Germinal center (tissue), 1 donor: ENCODE measurements at regions not wholly inside any gene's neighbourhood (a gene's known extent, or its start where the extent isn't known, plus 50 kb on each side); places are given as distances from the start of the nearest gene placed in this dataset.
A peak's percentile ranks its signal among the peaks of the same experiment; 100 is the strongest.
"Not testable (repeated sequence)": the region's sequence is repeated elsewhere in the genome, so short reads cannot be mapped to it uniquely, and the experiment has no call there.

Experiments used
- DNase-seq: peaks from one replicate; pipeline ENCODE4 v3.0.0; 2012; ENCODE audit warnings: mixed read lengths, low spot score

- peak; percentile 89 for DNase-seq
These were observed 334.4 kb downstream of the SRGAP2C start for GRCh38 chr1:121519042-121519755.

GRCh38 chr1:121519756-121520286 lies 335.0 kb downstream of the SRGAP2C start:
- not testable (repeated sequence) for DNase-seq

- no peak for DNase-seq
These were observed 337.4 kb downstream of the SRGAP2C start for GRCh38 chr1:121522061-121522759.

GRCh38 chr1:121523112-121523511 lies 338.3 kb downstream of the SRGAP2C start:
- not testable (repeated sequence) for DNase-seq

- no peak for DNase-seq
These were observed 340.6 kb downstream of the SRGAP2C start for GRCh38 chr1:121525355-121525754.

- not testable (repeated sequence) for DNase-seq
These were observed 344.2 kb downstream of the SRGAP2C start for GRCh38 chr1:121528958-121529357.

- DNase-seq = not testable (repeated sequence)
These were observed 345.3 kb downstream of the SRGAP2C start for GRCh38 chr1:121530026-121530425.

GRCh38 chr1:121531747-121532146 lies 347.0 kb downstream of the SRGAP2C start:
- not testable (repeated sequence) for DNase-seq

GRCh38 chr1:121538148-121538547 lies 353.4 kb downstream of the SRGAP2C start:
- DNase-seq = not testable (repeated sequence)

GRCh38 chr1:121538943-121539575 lies 354.3 kb downstream of the SRGAP2C start:
- no peak for DNase-seq

GRCh38 chr1:121543988-121544387 lies 359.2 kb downstream of the SRGAP2C start:
- DNase-seq = not testable (repeated sequence)

- no peak for DNase-seq
These were observed 359.7 kb downstream of the SRGAP2C start for GRCh38 chr1:121544500-121544899.

GRCh38 chr1:121545899-121546298 lies 361.1 kb downstream of the SRGAP2C start:
- DNase-seq = not testable (repeated sequence)

GRCh38 chr1:121546830-121547591 lies 362.2 kb downstream of the SRGAP2C start:
- DNase-seq = no peak

- not testable (repeated sequence) for DNase-seq
These were observed 363.0 kb downstream of the SRGAP2C start for GRCh38 chr1:121547726-121548125.

- DNase-seq = not testable (repeated sequence)
These were observed 366.0 kb downstream of the SRGAP2C start for GRCh38 chr1:121550817-121551216.

- peak; percentile 6 for DNase-seq
These were observed 366.7 kb downstream of the SRGAP2C start for GRCh38 chr1:121551491-121551890.

GRCh38 chr1:121556560-121556959 lies 371.8 kb downstream of the SRGAP2C start:
- not testable (repeated sequence) for DNase-seq

GRCh38 chr1:121558034-121558433 lies 373.3 kb downstream of the SRGAP2C start:
- DNase-seq = not testable (repeated sequence)

- DNase-seq = no peak
These were observed 373.7 kb downstream of the SRGAP2C start for GRCh38 chr1:121558514-121558913.

- DNase-seq = no peak
These were observed 381.6 kb downstream of the SRGAP2C start for GRCh38 chr1:121566346-121566745.

GRCh38 chr1:121569428-121569827 lies 384.7 kb downstream of the SRGAP2C start:
- no peak for DNase-seq
